CD4-positive, CD25-positive, alpha-beta regulatory T cell (primary cell): ENCODE measurements at regions not wholly inside any gene's neighbourhood (a gene's known extent, or its start where the extent isn't known, plus 50 kb on each side); places are given as distances from the start of the nearest gene placed in this dataset.
A peak's percentile ranks its signal among the peaks of the same experiment; 100 is the strongest.

ENCODE experiments used
- ATAC-seq, 2 donors: fragments of 150-1000 bp; cut with Tn5 transposase; one replicate each; pipeline ENCODE4 v1.10.0; 2021; ENCODE audit warnings: low read depth in 2 of 2, moderate number of reproducible peaks in 2 of 2, moderate library complexity in 1 of 2
- DNase-seq, 3 donors: peaks; one replicate each; pipeline versions ENCODE4 v3.0.0 to v3.0.0-alpha.2; 2012 to 2022; ENCODE audit warnings: mixed read lengths in 1 of 3
- H3K27ac ChIP-seq: one replicate; pipeline ENCODE4 v1.7.0; 2013; ENCODE audit warnings: mild to moderate bottlenecking, low read length; ENCODE audit not compliant: insufficient read depth, poor library complexity, severe bottlenecking
- H3K27me3 ChIP-seq: one replicate; pipeline ENCODE4 v1.7.0; 2013; ENCODE audit warnings: low read length; ENCODE audit not compliant: control insufficient read depth, insufficient read depth
- H3K36me3 ChIP-seq: one replicate; pipeline ENCODE4 v1.7.0; 2013; ENCODE audit warnings: mild to moderate bottlenecking, low read length, moderate library complexity; ENCODE audit not compliant: control insufficient read depth, insufficient read depth
- H3K4me1 ChIP-seq: 2 replicates; pipeline ENCODE4 v1.7.0; 2013; ENCODE audit warnings: mild to moderate bottlenecking, low read length; ENCODE audit not compliant: insufficient read depth, control insufficient read depth, poor library complexity, severe bottlenecking
- H3K4me3 ChIP-seq: one replicate; pipeline ENCODE4 v1.7.0; 2013; ENCODE audit warnings: low read depth, mild to moderate bottlenecking, low read length, moderate library complexity
- H3K9me3 ChIP-seq, 2 experiments: 1 replicate in 1 of 2; 2 replicates in 1 of 2; pipeline ENCODE4 v1.7.0; 2013; ENCODE audit warnings: low read length in 2 of 2, mild to moderate bottlenecking in 1 of 2, moderate library complexity in 1 of 2; ENCODE audit not compliant: control insufficient read depth in 2 of 2
- H3K27ac Mint-ChIP-seq, 3 donors: one replicate each; pipeline ENCODE4 v1.8.0; 2020 to 2022; ENCODE audit warnings: mild to moderate bottlenecking in 3 of 3, mixed read lengths in 3 of 3, moderate library complexity in 2 of 3
- H3K27me3 Mint-ChIP-seq: one replicate; pipeline ENCODE4 v1.8.0; 2022; ENCODE audit warnings: mild to moderate bottlenecking, mixed read lengths
- H3K36me3 Mint-ChIP-seq: one replicate; pipeline ENCODE4 v1.8.0; 2020; ENCODE audit warnings: mixed read lengths
- H3K4me1 Mint-ChIP-seq, 4 donors: one replicate each; pipeline ENCODE4 v1.8.0; 2020 to 2022; ENCODE audit warnings: mixed read lengths in 4 of 4, mild to moderate bottlenecking in 1 of 4
- H3K4me3 Mint-ChIP-seq, 4 donors: one replicate each; pipeline ENCODE4 v1.8.0; 2020 to 2022; ENCODE audit warnings: mild to moderate bottlenecking in 4 of 4, mixed read lengths in 4 of 4, moderate library complexity in 3 of 4
- H3K9me3 Mint-ChIP-seq, 7 donors: one replicate each; pipeline ENCODE4 v1.8.0; 2020 to 2022; ENCODE audit warnings: mixed read lengths in 7 of 7, mild to moderate bottlenecking in 3 of 7, moderate library complexity in 2 of 7

GRCh38 chr4:23220911-23221310, 528.2 kb downstream of the GBA3 start:
- Mint-ChIP-seq H3K9me3 (peaks cover 0 to 5% (median 3%) of the 10 kb centered on the region in 7 donors), H3K4me1 (no peaks in the 10 kb centered on the region), H3K27me3 (no peaks in the 10 kb centered on the region), H3K4me3 (no peak overlapping the region), H3K27ac (no peak overlapping the region), H3K36me3 (no peaks in the 10 kb centered on the region)
- Histone ChIP-seq H3K36me3 (no peaks in the 10 kb centered on the region), H3K27me3 (no peaks in the 10 kb centered on the region), H3K27ac (no peak overlapping the region), H3K4me3 (no peak overlapping the region), H3K4me1 (no peaks in the 10 kb centered on the region), H3K9me3 (no peaks in the 10 kb centered on the region)
- no peak for DNase-seq
- no peak for ATAC-seq

- H3K4me1 ChIP-seq: no peaks in the 10 kb centered on the region
- no peaks in the 10 kb centered on the region for H3K9me3 ChIP-seq
- peak overlapping the region in 1 of 3 donors; percentile 1 for H3K27ac Mint-ChIP-seq
- H3K4me3 Mint-ChIP-seq: peak overlapping the region in 1 of 4 donors; percentile 49
- H3K4me1 Mint-ChIP-seq: no peaks in the 10 kb centered on the region
- DNase-seq (no peak), ATAC-seq (no peak)
- no peaks in the 10 kb centered on the region for H3K36me3 ChIP-seq
- H3K4me3 ChIP-seq: no peak overlapping the region
- no peaks in the 10 kb centered on the region for H3K36me3 Mint-ChIP-seq
- no peak overlapping the region for H3K27ac ChIP-seq
- no peaks in the 10 kb centered on the region for H3K27me3 ChIP-seq
- H3K27me3 Mint-ChIP-seq: no peaks in the 10 kb centered on the region
- peaks cover 0 to 5% (median 3%) of the 10 kb centered on the region in 7 donors for H3K9me3 Mint-ChIP-seq
Observed at GRCh38 chr4:23219779-23220408, 527.2 kb downstream of the GBA3 start.

GRCh38 chr4:23213198-23213597, 520.5 kb downstream of the GBA3 start:
- H3K4me3 ChIP-seq: no peak overlapping the region
- DNase-seq (no peak), ATAC-seq (no peak)
- Mint-ChIP-seq H3K4me1 (no peaks in the 10 kb centered on the region), H3K27ac (no peak overlapping the region), H3K27me3 (no peaks in the 10 kb centered on the region), H3K4me3 (no peak overlapping the region), H3K36me3 (no peaks in the 10 kb centered on the region), H3K9me3 (peaks cover 0 to 3% (median 0%) of the 10 kb centered on the region in 7 donors)
- H3K27me3 ChIP-seq: no peaks in the 10 kb centered on the region
- H3K4me1 ChIP-seq: no peaks in the 10 kb centered on the region
- no peaks in the 10 kb centered on the region for H3K9me3 ChIP-seq
- no peaks in the 10 kb centered on the region for H3K36me3 ChIP-seq
- no peak overlapping the region for H3K27ac ChIP-seq

GRCh38 chr4:23212558-23212957, 519.8 kb downstream of the GBA3 start:
- no peaks in the 10 kb centered on the region for H3K4me1 ChIP-seq
- Mint-ChIP-seq H3K27me3 (no peaks in the 10 kb centered on the region), H3K4me3 (no peak overlapping the region), H3K27ac (no peak overlapping the region), H3K36me3 (no peaks in the 10 kb centered on the region), H3K9me3 (peaks cover 0 to 6% (median 0%) of the 10 kb centered on the region in 7 donors), H3K4me1 (no peaks in the 10 kb centered on the region)
- no peak overlapping the region for H3K4me3 ChIP-seq
- H3K27ac ChIP-seq: no peak overlapping the region
- H3K9me3 ChIP-seq: no peaks in the 10 kb centered on the region
- no peaks in the 10 kb centered on the region for H3K27me3 ChIP-seq
- ATAC-seq (no peak), DNase-seq (no peak)
- H3K36me3 ChIP-seq: no peaks in the 10 kb centered on the region

GRCh38 chr4:23207059-23207458, 514.3 kb downstream of the GBA3 start:
- H3K36me3 ChIP-seq: no peaks in the 10 kb centered on the region
- H3K36me3 Mint-ChIP-seq: no peaks in the 10 kb centered on the region
- ATAC-seq (no peak), DNase-seq (no peak)
- H3K27ac ChIP-seq: no peak overlapping the region
- no peaks in the 10 kb centered on the region for H3K4me1 ChIP-seq
- H3K4me3 ChIP-seq: no peak overlapping the region
- H3K9me3 ChIP-seq: no peaks in the 10 kb centered on the region
- H3K9me3 Mint-ChIP-seq: peaks cover 2 to 13% (median 6%) of the 10 kb centered on the region in 7 donors
- H3K27me3 Mint-ChIP-seq: no peaks in the 10 kb centered on the region
- H3K4me3 Mint-ChIP-seq: no peak overlapping the region
- H3K27ac Mint-ChIP-seq: no peak overlapping the region
- H3K4me1 Mint-ChIP-seq: no peaks in the 10 kb centered on the region
- H3K27me3 ChIP-seq: no peaks in the 10 kb centered on the region

GRCh38 chr4:23202712-23203247, 510.0 kb downstream of the GBA3 start:
- ATAC-seq (no peak), DNase-seq (no peak)
- Mint-ChIP-seq H3K27me3 (no peaks in the 10 kb centered on the region), H3K4me3 (no peak overlapping the region), H3K36me3 (no peaks in the 10 kb centered on the region), H3K9me3 (peaks cover 0 to 13% (median 7%) of the 10 kb centered on the region in 7 donors), H3K27ac (no peak overlapping the region), H3K4me1 (no peaks in the 10 kb centered on the region)
- Histone ChIP-seq H3K36me3 (no peaks in the 10 kb centered on the region), H3K27ac (no peak overlapping the region), H3K27me3 (no peaks in the 10 kb centered on the region), H3K4me3 (no peak overlapping the region), H3K4me1 (no peaks in the 10 kb centered on the region), H3K9me3 (no peaks in the 10 kb centered on the region)

GRCh38 chr4:23194751-23195150, 502.0 kb downstream of the GBA3 start:
- DNase-seq (no peak), ATAC-seq (no peak)
- H3K27ac ChIP-seq: no peak overlapping the region
- H3K9me3 ChIP-seq: no peaks in the 10 kb centered on the region
- no peaks in the 10 kb centered on the region for H3K4me1 ChIP-seq
- Mint-ChIP-seq H3K9me3 (peaks cover 0 to 12% (median 3%) of the 10 kb centered on the region in 7 donors), H3K4me3 (no peak overlapping the region), H3K27me3 (no peaks in the 10 kb centered on the region), H3K36me3 (no peaks in the 10 kb centered on the region), H3K4me1 (no peaks in the 10 kb centered on the region), H3K27ac (no peak overlapping the region)
- no peaks in the 10 kb centered on the region for H3K36me3 ChIP-seq
- no peak overlapping the region for H3K4me3 ChIP-seq
- no peaks in the 10 kb centered on the region for H3K27me3 ChIP-seq

- Mint-ChIP-seq H3K9me3 (peaks cover 0 to 20% (median 8%) of the 10 kb centered on the region in 7 donors), H3K27me3 (no peaks in the 10 kb centered on the region), H3K4me1 (no peaks in the 10 kb centered on the region), H3K36me3 (no peaks in the 10 kb centered on the region), H3K27ac (no peak overlapping the region), H3K4me3 (no peak overlapping the region)
- ATAC-seq: no peak
- Histone ChIP-seq H3K9me3 (no peaks in the 10 kb centered on the region), H3K27me3 (no peaks in the 10 kb centered on the region), H3K27ac (no peak overlapping the region), H3K36me3 (no peaks in the 10 kb centered on the region), H3K4me1 (no peaks in the 10 kb centered on the region), H3K4me3 (no peak overlapping the region)
- DNase-seq: no peak
Observed at GRCh38 chr4:23174179-23174578, 481.4 kb downstream of the GBA3 start.
